ENCODE measurements at regions not wholly inside any gene's neighbourhood (a gene's known extent, or its start where the extent isn't known, plus 50 kb on each side); places are given as distances from the start of the nearest gene placed in this dataset.

- no peaks in the 10 kb centered on the region for H3K79me2 ChIP-seq (ENCODE audit: insufficient read depth, low read length)
- H3K27ac ChIP-seq (ENCODE audit: low read depth, low read length) = no peak overlapping the region
- no peak overlapping the region for H3K4me2 ChIP-seq (ENCODE audit: insufficient read depth, low read length)
- no peaks in the 10 kb centered on the region for H3K4me1 ChIP-seq (ENCODE audit: insufficient read depth, low read length)
- no peak for DNase-seq (ENCODE audit: insufficient read length, low spot score, missing footprints)
- H4K20me1 ChIP-seq (ENCODE audit: insufficient read depth, low read length) = no peaks in the 10 kb centered on the region
- H2AFZ ChIP-seq (ENCODE audit: low read length) = no peak overlapping the region
- no peaks in the 10 kb centered on the region for H3K27me3 ChIP-seq (ENCODE audit: insufficient read depth, low read length)
- H3K36me3 ChIP-seq (ENCODE audit: insufficient read depth, low read length) = no peaks in the 10 kb centered on the region
- H3K4me3 ChIP-seq (ENCODE audit: insufficient read depth, low read length) = no peak overlapping the region
- no peak for TF ChIP-seq CTCF (IDR thresholded peaks at IDR 0.05; ENCODE audit: extremely low read depth, low read depth, low read length)
- H3K9me3 ChIP-seq (ENCODE audit: low read depth, low read length) = no peaks in the 10 kb centered on the region
Observed at GRCh38 chr5:159409801-159410200, 79.5 kb upstream of the IL12B start.

- no peaks in the 10 kb centered on the region for H4K20me1 ChIP-seq (ENCODE audit: insufficient read depth, low read length)
- no peaks in the 10 kb centered on the region for H3K27me3 ChIP-seq (ENCODE audit: insufficient read depth, low read length)
- no peak overlapping the region for H3K4me2 ChIP-seq (ENCODE audit: insufficient read depth, low read length)
- H3K4me3 ChIP-seq (ENCODE audit: insufficient read depth, low read length) = no peak overlapping the region
- no peaks in the 10 kb centered on the region for H3K4me1 ChIP-seq (ENCODE audit: insufficient read depth, low read length)
- no peaks in the 10 kb centered on the region for H3K36me3 ChIP-seq (ENCODE audit: insufficient read depth, low read length)
- no peak overlapping the region for H2AFZ ChIP-seq (ENCODE audit: low read length)
- H3K79me2 ChIP-seq (ENCODE audit: insufficient read depth, low read length) = no peaks in the 10 kb centered on the region
- no peak for DNase-seq (ENCODE audit: insufficient read length, low spot score, missing footprints)
- H3K27ac ChIP-seq (ENCODE audit: low read depth, low read length) = no peak overlapping the region
- H3K9me3 ChIP-seq (ENCODE audit: low read depth, low read length) = no peaks in the 10 kb centered on the region
- TF ChIP-seq CTCF (IDR thresholded peaks at IDR 0.05; ENCODE audit: extremely low read depth, low read depth, low read length) = no peak
Observed at GRCh38 chr5:159410480-159410879, 80.2 kb upstream of the IL12B start.

DNA sequence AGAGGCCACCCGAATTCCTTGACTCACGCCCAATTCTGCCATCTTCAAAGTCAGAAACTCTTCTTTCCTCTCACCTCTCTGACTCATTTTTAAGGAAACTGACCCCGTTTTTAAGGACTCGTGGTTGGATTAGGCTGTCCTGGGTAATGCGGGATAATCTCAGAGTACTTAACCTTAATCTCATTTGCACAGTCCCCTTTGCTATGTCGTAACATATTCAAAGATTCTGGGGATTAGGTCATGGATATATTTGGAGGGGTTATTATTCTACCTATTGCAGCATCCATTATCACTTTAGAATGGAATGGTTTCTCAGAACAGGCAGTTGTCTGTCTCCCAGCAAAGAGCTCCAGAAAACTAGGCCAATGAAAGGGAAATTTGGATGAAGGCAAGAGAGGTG, 80.8 kb upstream of the IL12B start:
- H3K79me2 ChIP-seq (ENCODE audit: insufficient read depth, low read length) = no peaks in the 10 kb centered on the region
- no peak overlapping the region for H3K4me2 ChIP-seq (ENCODE audit: insufficient read depth, low read length)
- no peaks in the 10 kb centered on the region for H4K20me1 ChIP-seq (ENCODE audit: insufficient read depth, low read length)
- no peaks in the 10 kb centered on the region for H3K9me3 ChIP-seq (ENCODE audit: low read depth, low read length)
- DNase-seq (ENCODE audit: insufficient read length, low spot score, missing footprints) = no peak
- TF ChIP-seq CTCF (IDR thresholded peaks at IDR 0.05; ENCODE audit: extremely low read depth, low read depth, low read length) = no peak
- H3K4me3 ChIP-seq (ENCODE audit: insufficient read depth, low read length) = no peak overlapping the region
- H3K27me3 ChIP-seq (ENCODE audit: insufficient read depth, low read length) = no peaks in the 10 kb centered on the region
- H3K27ac ChIP-seq (ENCODE audit: low read depth, low read length) = no peak overlapping the region
- no peak overlapping the region for H2AFZ ChIP-seq (ENCODE audit: low read length)
- no peaks in the 10 kb centered on the region for H3K4me1 ChIP-seq (ENCODE audit: insufficient read depth, low read length)
- no peaks in the 10 kb centered on the region for H3K36me3 ChIP-seq (ENCODE audit: insufficient read depth, low read length)

GRCh38 chr5:159412284-159413046, 82.2 kb upstream of the IL12B start:
- Histone ChIP-seq H3K36me3 (ENCODE audit: insufficient read depth, low read length) (no peaks in the 10 kb centered on the region), H3K27ac (ENCODE audit: low read depth, low read length) (no peak overlapping the region), H4K20me1 (ENCODE audit: insufficient read depth, low read length) (no peaks in the 10 kb centered on the region), H2AFZ (ENCODE audit: low read length) (no peak overlapping the region), H3K4me2 (ENCODE audit: insufficient read depth, low read length) (no peak overlapping the region), H3K79me2 (ENCODE audit: insufficient read depth, low read length) (no peaks in the 10 kb centered on the region), H3K27me3 (ENCODE audit: insufficient read depth, low read length) (no peaks in the 10 kb centered on the region), H3K4me1 (ENCODE audit: insufficient read depth, low read length) (no peaks in the 10 kb centered on the region), H3K9me3 (ENCODE audit: low read depth, low read length) (no peaks in the 10 kb centered on the region), H3K4me3 (ENCODE audit: insufficient read depth, low read length) (no peak overlapping the region)
- DNase-seq (ENCODE audit: insufficient read length, low spot score, missing footprints) = no peak
- no peak for TF ChIP-seq CTCF (IDR thresholded peaks at IDR 0.05; ENCODE audit: extremely low read depth, low read depth, low read length)

Measured in osteoblast (primary cell).